Activated CD8-positive, alpha-beta memory T cell treated with anti-CD3 and anti-CD28 coated beads, Interleukin-2, amount 10 ng/mL, durations not matched to agents 7 days and 5 days (primary cell): ENCODE measurements at regions not wholly inside any gene's neighbourhood (a gene's known extent, or its start where the extent isn't known, plus 50 kb on each side); places are given as distances from the start of the nearest gene placed in this dataset.
"Not testable (repeated sequence)": the region's sequence is repeated elsewhere in the genome, so short reads cannot be mapped to it uniquely, and the experiment has no call there.

Experiments
- ATAC-seq: fragments of 150-1000 bp; cut with Tn5 transposase; one replicate; pipeline ENCODE4 v1.10.0; 2021; ENCODE audit warnings: moderate library complexity
- CTCF ChIA-PET: fragments of 350-600 bp; sonication (Branson Sonifier 250); formaldehyde crosslinking; loops from one replicate; lab custom pipeline; 2021; ENCODE audit warnings: antibody characterized with exemption; lab: Charles Lee
- DNase-seq: peaks from one replicate; pipeline ENCODE4 v3.0.0-alpha.2; 2020
- H3K27ac Mint-ChIP-seq: one replicate; pipeline ENCODE4 v1.8.0; 2021; ENCODE audit warnings: mild to moderate bottlenecking, mixed read lengths
- H3K27me3 Mint-ChIP-seq: one replicate; pipeline ENCODE4 v1.8.0; 2021; ENCODE audit warnings: mixed read lengths
- H3K36me3 Mint-ChIP-seq: one replicate; pipeline ENCODE4 v1.8.0; 2021; ENCODE audit warnings: mild to moderate bottlenecking, mixed read lengths
- H3K4me1 Mint-ChIP-seq: one replicate; pipeline ENCODE4 v1.8.0; 2021; ENCODE audit warnings: mixed read lengths
- H3K4me3 Mint-ChIP-seq: one replicate; pipeline ENCODE4 v1.8.0; 2021; ENCODE audit warnings: mild to moderate bottlenecking, moderate library complexity, mixed read lengths
- H3K9me3 Mint-ChIP-seq: one replicate; pipeline ENCODE4 v1.8.0; 2022; ENCODE audit warnings: low read depth, mixed read lengths

- H3K4me1 Mint-ChIP-seq, H3K27ac Mint-ChIP-seq, H3K36me3 Mint-ChIP-seq, CTCF ChIA-PET, DNase-seq, H3K9me3 Mint-ChIP-seq, ATAC-seq, H3K27me3 Mint-ChIP-seq, H3K4me3 Mint-ChIP-seq: not testable (repeated sequence)
Measured at GRCh38 chr18:44580782-44581181, 99.9 kb upstream of the SETBP1 start.

GRCh38 chr18:44582456-44582855 lies 98.2 kb upstream of the SETBP1 start:
- DNase-seq (no peak), ATAC-seq (no peak)
- Mint-ChIP-seq H3K27ac (no peak overlapping the region), H3K36me3 (no peaks in the 10 kb centered on the region), H3K4me1 (no peaks in the 10 kb centered on the region), H3K4me3 (no peak overlapping the region), H3K9me3 (no peaks in the 10 kb centered on the region), H3K27me3 (peaks cover 7% of the 10 kb centered on the region)
- CTCF ChIA-PET = no interaction called here

- CTCF ChIA-PET = no interaction called here
- Mint-ChIP-seq H3K4me3 (no peak overlapping the region), H3K36me3 (no peaks in the 10 kb centered on the region), H3K27ac (no peak overlapping the region), H3K9me3 (no peaks in the 10 kb centered on the region), H3K4me1 (no peaks in the 10 kb centered on the region), H3K27me3 (peaks cover 10% of the 10 kb centered on the region)
- DNase-seq (no peak), ATAC-seq (no peak)
Measured at GRCh38 chr18:44584900-44585299, 95.8 kb upstream of the SETBP1 start.

GRCh38 chr18:44586782-44587524 lies 93.7 kb upstream of the SETBP1 start:
- no peaks in the 10 kb centered on the region for H3K4me1 Mint-ChIP-seq
- ATAC-seq (no peak), DNase-seq (no peak)
- H3K4me3 Mint-ChIP-seq = no peak overlapping the region
- no peak overlapping the region for H3K27ac Mint-ChIP-seq
- no peaks in the 10 kb centered on the region for H3K9me3 Mint-ChIP-seq
- peaks cover 12% of the 10 kb centered on the region for H3K27me3 Mint-ChIP-seq
- CTCF ChIA-PET = no interaction called here
- no peaks in the 10 kb centered on the region for H3K36me3 Mint-ChIP-seq

- Mint-ChIP-seq H3K36me3 (no peaks in the 10 kb centered on the region), H3K27me3 (peaks cover 16% of the 10 kb centered on the region), H3K27ac (no peak overlapping the region), H3K4me3 (no peak overlapping the region), H3K4me1 (no peaks in the 10 kb centered on the region), H3K9me3 (no peaks in the 10 kb centered on the region)
- CTCF ChIA-PET = no interaction called here
- ATAC-seq = no peak
- no peak for DNase-seq
Measured at GRCh38 chr18:44588508-44588907, 92.2 kb upstream of the SETBP1 start.

- Mint-ChIP-seq H3K27me3 (peaks cover 18% of the 10 kb centered on the region), H3K4me1 (no peaks in the 10 kb centered on the region), H3K4me3 (no peak overlapping the region), H3K36me3 (no peaks in the 10 kb centered on the region), H3K9me3 (no peaks in the 10 kb centered on the region), H3K27ac (no peak overlapping the region)
- no peak for DNase-seq
- no peak for ATAC-seq
- CTCF ChIA-PET = interaction anchor here (0.7 kb wide), 1 partner anchor 11 kb away, joined by 3 read pairs; no protein-coding TSS in a partner anchor
Measured at GRCh38 chr18:44589693-44590355, 90.9 kb upstream of the SETBP1 start.

- CTCF ChIA-PET = no interaction called here
Measured at GRCh38 chr18:44590956-44591670, 89.6 kb upstream of the SETBP1 start.

GRCh38 chr18:44592639-44593038 lies 88.0 kb upstream of the SETBP1 start:
- DNase-seq = no peak
- no peak overlapping the region for H3K4me3 Mint-ChIP-seq
- no peaks in the 10 kb centered on the region for H3K36me3 Mint-ChIP-seq
- peaks cover 25% of the 10 kb centered on the region for H3K27me3 Mint-ChIP-seq
- CTCF ChIA-PET = no interaction called here
- no peak overlapping the region for H3K27ac Mint-ChIP-seq
- peaks cover 7% of the 10 kb centered on the region for H3K4me1 Mint-ChIP-seq
- H3K9me3 Mint-ChIP-seq = no peaks in the 10 kb centered on the region
- ATAC-seq = no peak

More at GRCh38 chr18:44590956-44591670, 89.6 kb upstream of the SETBP1 start:
- no peaks in the 10 kb centered on the region for H3K36me3 Mint-ChIP-seq
- ATAC-seq (no peak), DNase-seq (no peak)
- H3K9me3 Mint-ChIP-seq = no peaks in the 10 kb centered on the region
- no peaks in the 10 kb centered on the region for H3K4me1 Mint-ChIP-seq
- H3K27me3 Mint-ChIP-seq = peaks cover 20% of the 10 kb centered on the region
- H3K27ac Mint-ChIP-seq = no peak overlapping the region
- H3K4me3 Mint-ChIP-seq = no peak overlapping the region

GRCh38 chr18:44594799-44595467 lies 85.8 kb upstream of the SETBP1 start:
- CTCF ChIA-PET = interaction anchor here (0.6 to 0.8 kb wide), 2 partner anchors 21 to 48 kb away, joined by 3 read pairs; no protein-coding TSS in a partner anchor
- DNase-seq (no peak), ATAC-seq (no peak)
- peaks cover 7% of the 10 kb centered on the region for H3K4me1 Mint-ChIP-seq
- H3K27ac Mint-ChIP-seq = no peak overlapping the region
- H3K27me3 Mint-ChIP-seq = peaks cover 32% of the 10 kb centered on the region
- H3K4me3 Mint-ChIP-seq = no peak overlapping the region
- H3K36me3 Mint-ChIP-seq = no peaks in the 10 kb centered on the region
- H3K9me3 Mint-ChIP-seq = no peaks in the 10 kb centered on the region

GRCh38 chr18:44597797-44598196 lies 82.9 kb upstream of the SETBP1 start:
- no peak overlapping the region for H3K27ac Mint-ChIP-seq
- peaks cover 35% of the 10 kb centered on the region for H3K27me3 Mint-ChIP-seq
- ATAC-seq (no peak), DNase-seq (no peak)
- no peaks in the 10 kb centered on the region for H3K9me3 Mint-ChIP-seq
- H3K36me3 Mint-ChIP-seq = no peaks in the 10 kb centered on the region
- H3K4me3 Mint-ChIP-seq = no peak overlapping the region
- peaks cover 7% of the 10 kb centered on the region for H3K4me1 Mint-ChIP-seq
- CTCF ChIA-PET = no interaction called here

GRCh38 chr18:44598514-44598913 lies 82.2 kb upstream of the SETBP1 start:
- DNase-seq (no peak), ATAC-seq (no peak)
- no peaks in the 10 kb centered on the region for H3K36me3 Mint-ChIP-seq
- no peak overlapping the region for H3K4me3 Mint-ChIP-seq
- no peak overlapping the region for H3K27ac Mint-ChIP-seq
- no peaks in the 10 kb centered on the region for H3K9me3 Mint-ChIP-seq
- peaks cover 7% of the 10 kb centered on the region for H3K4me1 Mint-ChIP-seq
- peaks cover 33% of the 10 kb centered on the region for H3K27me3 Mint-ChIP-seq
- CTCF ChIA-PET = no interaction called here

- Mint-ChIP-seq H3K27me3 (peaks cover 27% of the 10 kb centered on the region), H3K9me3 (no peaks in the 10 kb centered on the region), H3K4me1 (peaks cover 7% of the 10 kb centered on the region), H3K27ac (no peak overlapping the region), H3K4me3 (no peak overlapping the region), H3K36me3 (no peaks in the 10 kb centered on the region)
- no peak for ATAC-seq
- CTCF ChIA-PET = no interaction called here
- no peak for DNase-seq
Measured at GRCh38 chr18:44599412-44599811, 81.3 kb upstream of the SETBP1 start.

GRCh38 chr18:44601447-44601846 lies 79.2 kb upstream of the SETBP1 start:
- H3K4me3 Mint-ChIP-seq = no peak overlapping the region
- DNase-seq (no peak), ATAC-seq (no peak)
- peaks cover 7% of the 10 kb centered on the region for H3K4me1 Mint-ChIP-seq
- peaks cover 26% of the 10 kb centered on the region for H3K27me3 Mint-ChIP-seq
- H3K9me3 Mint-ChIP-seq = no peaks in the 10 kb centered on the region
- no peak overlapping the region for H3K27ac Mint-ChIP-seq
- CTCF ChIA-PET = interaction anchor here (0.9 kb wide), 1 partner anchor 11 kb away, joined by 3 read pairs; no protein-coding TSS in a partner anchor
- H3K36me3 Mint-ChIP-seq = no peaks in the 10 kb centered on the region
